CD4-positive, alpha-beta T cell (primary cell): ENCODE measurements at regions not wholly inside any gene's neighbourhood (a gene's known extent, or its start where the extent isn't known, plus 50 kb on each side); places are given as distances from the start of the nearest gene placed in this dataset.

Experiments
- ATAC-seq: fragments of 200-7000 bp; cut with Tn5 transposase; one replicate; pipeline ENCODE4 v1.10.0; 2022; ENCODE audit warnings: mild to moderate bottlenecking; ENCODE audit not compliant: poor library complexity
- CTCF ChIA-PET: fragments of 350-600 bp; sonication (Branson Sonifier 250); formaldehyde crosslinking; loops from one replicate; lab custom pipeline; 2021; ENCODE audit warnings: antibody characterized with exemption, inconsistent platforms; lab: Charles Lee
- POLR2A ChIA-PET: fragments of 350-600 bp; sonication (Branson Sonifier 250); formaldehyde crosslinking; loops from one replicate; lab custom pipeline; 2021; ENCODE audit warnings: antibody characterized with exemption, inconsistent platforms; lab: Charles Lee
- DNase-seq, 14 experiments: peaks; one replicate each; pipeline ENCODE4 v3.0.0-alpha.2; 2013 to 2020; ENCODE audit warnings: mixed read lengths in 2 of 14
- H3K27ac ChIP-seq, 2 donors: one replicate each; pipeline versions ENCODE4 v1.5.1 to v1.7.0; 2013; ENCODE audit warnings: low read length in 2 of 2, low read depth in 1 of 2, mild to moderate bottlenecking in 1 of 2
- H3K27me3 ChIP-seq, 2 experiments: 1 replicate in 1 of 2; 2 replicates in 1 of 2; pipeline versions ENCODE4 v1.6.1 to v1.7.0; 2013; ENCODE audit warnings: low read length in 2 of 2, control low read depth in 1 of 2, mild to moderate bottlenecking in 1 of 2, moderate library complexity in 1 of 2; ENCODE audit not compliant: insufficient read depth in 2 of 2, control insufficient read depth in 1 of 2
- H3K36me3 ChIP-seq: one replicate; pipeline ENCODE4 v1.6.1; 2013; ENCODE audit warnings: low read length, control low read depth; ENCODE audit not compliant: insufficient read depth
- H3K4me1 ChIP-seq: one replicate; pipeline ENCODE4 v1.6.1; 2013; ENCODE audit warnings: low read length, control low read depth; ENCODE audit not compliant: insufficient read depth
- H3K4me3 ChIP-seq: one replicate; pipeline ENCODE4 v1.5.1; 2013; ENCODE audit warnings: mild to moderate bottlenecking, low read length, moderate library complexity
- H3K9me3 ChIP-seq, 2 experiments: 1 replicate in 1 of 2; 2 replicates in 1 of 2; pipeline versions ENCODE4 v1.6.1 to v1.7.0; 2013; ENCODE audit warnings: low read length in 2 of 2, mild to moderate bottlenecking in 2 of 2, control low read depth in 1 of 2, moderate library complexity in 1 of 2; ENCODE audit not compliant: control insufficient read depth in 1 of 2, insufficient read depth in 1 of 2
- H3K27ac Mint-ChIP-seq: one replicate; pipeline ENCODE4 v1.8.0; 2020; ENCODE audit warnings: mixed read lengths
- H3K27me3 Mint-ChIP-seq: one replicate; pipeline ENCODE4 v1.8.0; 2021; ENCODE audit warnings: mixed read lengths
- H3K36me3 Mint-ChIP-seq: one replicate; pipeline ENCODE4 v1.8.0; 2021; ENCODE audit warnings: low read depth, mixed read lengths
- H3K4me1 Mint-ChIP-seq: one replicate; pipeline ENCODE4 v1.8.0; 2021; ENCODE audit warnings: low read depth, mixed read lengths
- H3K4me3 Mint-ChIP-seq: one replicate; pipeline ENCODE4 v1.8.0; 2020; ENCODE audit warnings: mild to moderate bottlenecking, mixed read lengths
- H3K9me3 Mint-ChIP-seq: one replicate; pipeline ENCODE4 v1.8.0; 2020; ENCODE audit warnings: mixed read lengths
- intact Hi-C, 2 experiments: fragments of 100-400 bp; cut with DNase I in 1 of 2; cut with micrococcal nuclease in 1 of 2; formaldehyde crosslinking; loops; one replicate each; pipeline versions ENCODE4 v1.15.1 to v1.9.0; 2023 to 2025; cut with DNase I, micrococcal nuclease
- TF ChIP-seq, protein P1 (sequence below): fragments of 200-600 bp; IDR thresholded peaks from one replicate; pipeline ENCODE4 v1.8.0; 2022; ENCODE audit warnings: antibody characterized with exemption, mild to moderate bottlenecking

DNA sequence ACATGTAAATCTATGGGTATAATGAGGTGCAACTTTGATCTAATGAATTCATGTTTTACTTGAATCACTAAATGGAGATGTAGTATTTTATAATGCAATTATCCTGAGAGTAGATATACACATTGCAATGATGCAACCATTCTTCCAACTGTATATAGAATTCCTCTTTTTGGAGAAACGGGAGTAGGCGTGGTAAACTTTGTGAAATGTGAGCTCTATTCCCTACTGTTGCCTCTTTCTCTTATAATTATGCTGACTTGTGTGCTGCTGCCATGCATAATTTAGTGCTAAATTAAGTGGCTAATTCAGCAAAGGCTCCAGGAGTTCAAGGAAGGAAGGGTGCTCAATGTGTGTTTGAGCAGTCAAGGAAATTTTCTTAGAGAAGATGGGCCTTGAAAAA, 116.6 kb upstream of the SLC35B3 start:
- H3K27me3 Mint-ChIP-seq, result no peaks in the 10 kb centered on the region
- no peaks in the 10 kb centered on the region for H3K27me3 ChIP-seq
- ATAC-seq, result no peak
- no peak for DNase-seq
- no peak overlapping the region for H3K4me3 Mint-ChIP-seq
- no peaks in the 10 kb centered on the region for H3K4me1 ChIP-seq
- H3K9me3 Mint-ChIP-seq, result no peaks in the 10 kb centered on the region
- ChIA-PET POLR2A (no interaction called here), CTCF (no interaction called here)
- H3K36me3 Mint-ChIP-seq, result no peaks in the 10 kb centered on the region
- TF ChIP-seq, protein P1, sequence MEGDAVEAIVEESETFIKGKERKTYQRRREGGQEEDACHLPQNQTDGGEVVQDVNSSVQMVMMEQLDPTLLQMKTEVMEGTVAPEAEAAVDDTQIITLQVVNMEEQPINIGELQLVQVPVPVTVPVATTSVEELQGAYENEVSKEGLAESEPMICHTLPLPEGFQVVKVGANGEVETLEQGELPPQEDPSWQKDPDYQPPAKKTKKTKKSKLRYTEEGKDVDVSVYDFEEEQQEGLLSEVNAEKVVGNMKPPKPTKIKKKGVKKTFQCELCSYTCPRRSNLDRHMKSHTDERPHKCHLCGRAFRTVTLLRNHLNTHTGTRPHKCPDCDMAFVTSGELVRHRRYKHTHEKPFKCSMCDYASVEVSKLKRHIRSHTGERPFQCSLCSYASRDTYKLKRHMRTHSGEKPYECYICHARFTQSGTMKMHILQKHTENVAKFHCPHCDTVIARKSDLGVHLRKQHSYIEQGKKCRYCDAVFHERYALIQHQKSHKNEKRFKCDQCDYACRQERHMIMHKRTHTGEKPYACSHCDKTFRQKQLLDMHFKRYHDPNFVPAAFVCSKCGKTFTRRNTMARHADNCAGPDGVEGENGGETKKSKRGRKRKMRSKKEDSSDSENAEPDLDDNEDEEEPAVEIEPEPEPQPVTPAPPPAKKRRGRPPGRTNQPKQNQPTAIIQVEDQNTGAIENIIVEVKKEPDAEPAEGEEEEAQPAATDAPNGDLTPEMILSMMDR, result no peak
- no peak overlapping the region for H3K27ac Mint-ChIP-seq
- no peaks in the 10 kb centered on the region for H3K36me3 ChIP-seq
- intact Hi-C loops, result no loop called here
- no peak overlapping the region for H3K4me3 ChIP-seq
- peaks cover 0 to 1% of the 10 kb centered on the region in 2 experiments for H3K9me3 ChIP-seq
- no peak overlapping the region for H3K27ac ChIP-seq
- H3K4me1 Mint-ChIP-seq, result no peaks in the 10 kb centered on the region

DNA sequence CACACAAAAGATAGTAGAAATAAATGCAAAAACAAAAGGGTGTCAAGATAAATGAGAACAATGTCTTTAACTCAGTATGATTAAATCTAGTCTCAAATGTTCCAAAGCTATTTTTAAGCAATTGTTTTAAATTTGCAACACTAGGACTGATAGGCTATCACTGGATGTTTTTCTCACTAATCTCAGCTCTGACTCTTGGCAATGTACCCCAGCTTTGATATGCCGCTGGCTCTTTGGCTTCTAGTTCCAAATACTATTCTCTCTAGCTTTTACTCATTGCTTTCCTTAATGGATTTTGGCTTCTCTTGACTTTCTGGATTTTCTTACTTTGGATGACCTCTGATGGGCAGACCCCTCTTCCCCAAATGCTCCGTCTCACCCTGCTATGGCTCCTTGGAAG, 116.0 kb upstream of the SLC35B3 start:
- ATAC-seq, result no peak

DNA sequence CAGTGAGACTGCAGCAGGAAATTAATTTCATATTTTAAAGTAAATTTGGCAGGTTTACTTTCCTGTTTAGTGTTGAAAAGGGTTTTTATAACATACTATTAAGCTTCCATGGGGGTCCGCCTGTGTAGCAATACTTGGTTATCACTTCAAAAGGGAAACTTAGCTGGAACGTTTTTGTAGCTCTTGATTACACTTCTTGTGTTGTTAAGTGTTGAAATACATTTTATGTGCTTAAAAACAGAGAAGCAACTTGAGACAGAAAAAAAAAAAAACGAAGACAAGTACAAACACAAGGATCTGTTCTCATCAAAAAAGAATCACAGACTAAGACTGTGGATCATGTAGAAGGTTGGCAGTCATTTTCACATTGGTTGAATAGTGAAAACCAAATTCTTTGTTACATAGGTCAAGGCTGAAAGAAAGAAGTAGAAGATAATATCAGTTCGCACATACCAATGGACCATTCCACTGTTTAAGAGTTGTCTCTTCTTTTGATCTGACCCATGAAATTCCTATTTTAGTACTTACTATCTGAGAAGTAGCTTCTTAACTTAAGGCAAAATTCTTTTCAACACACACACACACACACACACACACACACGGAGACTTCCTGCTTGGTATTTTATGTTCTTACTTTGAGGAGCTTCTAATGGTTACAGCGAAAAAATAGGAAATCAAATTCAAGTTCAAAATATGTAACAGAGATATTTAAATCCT, 113.9 kb upstream of the SLC35B3 start:
- Mint-ChIP-seq H3K9me3 (no peaks in the 10 kb centered on the region), H3K4me1 (no peaks in the 10 kb centered on the region), H3K4me3 (no peak overlapping the region), H3K27ac (no peak overlapping the region), H3K27me3 (no peaks in the 10 kb centered on the region), H3K36me3 (no peaks in the 10 kb centered on the region)
- ATAC-seq (no peak), DNase-seq (no peak)
- Histone ChIP-seq H3K27ac (no peak overlapping the region), H3K4me3 (no peak overlapping the region), H3K27me3 (no peaks in the 10 kb centered on the region), H3K9me3 (peaks cover 0 to 3% of the 10 kb centered on the region in 2 experiments), H3K36me3 (no peaks in the 10 kb centered on the region), H3K4me1 (no peaks in the 10 kb centered on the region)
- TF ChIP-seq, protein P1, result no peak
- intact Hi-C loops, result no loop called here
- ChIA-PET POLR2A (no interaction called here), CTCF (no interaction called here)

More for the DNA sequence above, 116.0 kb upstream of the SLC35B3 start:
- ChIA-PET CTCF (no interaction called here), POLR2A (no interaction called here)
- no peak overlapping the region for H3K27ac Mint-ChIP-seq
- no peaks in the 10 kb centered on the region for H3K36me3 Mint-ChIP-seq
- no peaks in the 10 kb centered on the region for H3K27me3 Mint-ChIP-seq
- H3K4me3 Mint-ChIP-seq, result no peak overlapping the region
- Histone ChIP-seq H3K27me3 (no peaks in the 10 kb centered on the region), H3K27ac (no peak overlapping the region), H3K36me3 (no peaks in the 10 kb centered on the region), H3K4me1 (no peaks in the 10 kb centered on the region), H3K4me3 (no peak overlapping the region), H3K9me3 (peaks cover 0 to 3% of the 10 kb centered on the region in 2 experiments)
- H3K4me1 Mint-ChIP-seq, result no peaks in the 10 kb centered on the region
- no peak for DNase-seq
- intact Hi-C loops, result no loop called here
- TF ChIP-seq, protein P1, result no peak
- H3K9me3 Mint-ChIP-seq, result no peaks in the 10 kb centered on the region
